ENCODE measurements at regions not wholly inside any gene's neighbourhood (a gene's known extent, or its start where the extent isn't known, plus 50 kb on each side); places are given as distances from the start of the nearest gene placed in this dataset.

GRCh38 chr2:235204948-235205347, 253.1 kb downstream of the SH3BP4 start:
- no peak overlapping the region for H3K27ac ChIP-seq
- TF ChIP-seq CTCF (conservative IDR thresholded peaks at IDR 0.05) (no peak), ZFX (IDR thresholded peaks at IDR 0.05) (no peak)

GRCh38 chr2:235206399-235206798, 254.6 kb downstream of the SH3BP4 start:
- TF ChIP-seq CTCF (conservative IDR thresholded peaks at IDR 0.05) = no peak
- no peak for TF ChIP-seq ZFX (IDR thresholded peaks at IDR 0.05)

DNA sequence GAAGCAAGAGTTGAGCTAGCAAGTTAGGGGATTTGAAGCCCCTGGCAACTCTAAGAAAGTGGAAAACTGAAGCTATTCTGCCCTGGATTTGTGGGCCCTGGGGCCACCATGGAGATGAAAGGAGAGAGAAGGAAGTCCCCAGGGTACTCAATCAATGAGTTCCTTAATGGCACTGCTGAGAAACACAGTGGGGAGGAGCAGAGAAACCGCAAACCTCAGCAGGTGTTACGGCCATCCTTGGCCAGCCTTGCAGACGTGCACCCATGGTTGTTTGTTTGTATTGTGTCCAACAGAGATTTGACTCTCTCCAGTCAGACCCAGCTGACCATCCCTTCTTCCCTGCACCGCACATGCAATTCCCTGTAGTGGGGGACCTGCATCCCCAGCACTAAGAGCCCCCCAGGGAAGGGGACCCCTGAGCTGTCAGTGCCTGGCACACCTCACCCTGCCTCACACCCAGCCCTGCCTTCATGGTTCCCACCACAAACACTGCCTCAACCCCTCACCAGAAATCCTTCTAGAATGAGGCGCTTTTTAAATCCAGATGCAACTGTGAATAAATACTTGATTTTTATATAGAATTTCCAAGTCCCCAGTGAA, 255.3 kb downstream of the SH3BP4 start:
- no peak overlapping the region for H3K27ac ChIP-seq
- TF ChIP-seq CTCF (conservative IDR thresholded peaks at IDR 0.05) (no peak), ZFX (IDR thresholded peaks at IDR 0.05) (no peak)

More at GRCh38 chr2:235206399-235206798, 254.6 kb downstream of the SH3BP4 start:
- no peak overlapping the region for H3K27ac ChIP-seq

- TF ChIP-seq ZFX (IDR thresholded peaks at IDR 0.05) (no peak), CTCF (conservative IDR thresholded peaks at IDR 0.05) (no peak)
- no peak overlapping the region for H3K27ac ChIP-seq
Observed at GRCh38 chr2:235211056-235211455, 259.2 kb downstream of the SH3BP4 start.

DNA sequence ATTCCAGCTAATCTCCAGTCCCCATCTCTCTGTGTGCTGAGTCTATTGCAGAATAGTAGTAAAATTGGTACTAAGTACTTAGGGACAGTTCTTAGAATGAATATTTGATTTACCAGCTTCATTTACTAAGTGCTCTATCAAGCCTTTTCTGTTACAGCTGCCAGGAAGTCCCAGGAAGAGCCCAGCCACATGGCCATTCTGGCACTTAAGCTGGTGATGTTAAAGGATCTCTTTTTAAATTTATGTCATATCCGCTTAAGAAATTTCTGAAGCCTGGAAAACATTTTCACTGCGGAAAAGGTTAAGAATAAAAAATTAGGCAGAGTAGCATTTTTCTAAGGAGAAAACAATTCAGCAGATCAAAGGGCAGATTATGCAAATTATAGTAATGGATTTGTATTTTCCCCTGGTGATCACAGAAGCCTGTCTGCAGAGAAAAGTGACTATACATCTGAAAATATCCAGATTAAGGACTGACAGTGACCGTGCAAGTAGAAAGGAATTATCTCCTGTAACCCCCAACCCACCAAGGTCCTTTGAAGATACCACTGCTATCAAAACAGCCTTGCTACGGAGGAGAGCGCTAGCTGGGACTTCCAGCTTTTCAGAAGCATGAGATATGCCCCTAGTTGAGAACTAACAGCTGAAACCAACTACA, 260.8 kb downstream of the SH3BP4 start:
- no peak overlapping the region for H3K27ac ChIP-seq
- no peak for TF ChIP-seq CTCF (conservative IDR thresholded peaks at IDR 0.05)
- TF ChIP-seq ZFX (IDR thresholded peaks at IDR 0.05) = no peak

- no peak for TF ChIP-seq ZFX (IDR thresholded peaks at IDR 0.05)
- no peak for TF ChIP-seq CTCF (conservative IDR thresholded peaks at IDR 0.05)
Observed at GRCh38 chr2:235215248-235215647, 263.4 kb downstream of the SH3BP4 start.

DNA sequence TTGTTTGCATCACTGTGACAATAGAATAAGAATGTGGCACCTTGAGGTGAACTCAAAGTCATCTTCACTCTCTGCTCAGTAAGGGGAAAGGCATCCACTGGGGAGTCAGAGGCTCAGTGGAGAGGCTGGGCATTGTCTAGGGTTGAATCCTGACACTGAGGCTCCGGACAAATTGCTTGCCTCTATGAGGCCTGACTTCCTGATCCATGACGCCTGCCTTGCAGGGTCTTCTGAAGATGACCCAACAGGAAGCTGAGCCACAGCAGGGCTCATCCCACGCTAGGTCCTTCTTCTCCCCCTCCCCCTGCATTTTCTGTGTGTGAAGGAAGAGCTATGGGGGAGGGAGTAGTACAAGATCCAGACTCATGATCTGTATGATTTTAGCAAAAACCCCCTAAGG, 265.1 kb downstream of the SH3BP4 start:
- no peak overlapping the region for H3K27ac ChIP-seq
- TF ChIP-seq CTCF (conservative IDR thresholded peaks at IDR 0.05) (no peak), ZFX (IDR thresholded peaks at IDR 0.05) (no peak)

More at GRCh38 chr2:235215248-235215647, 263.4 kb downstream of the SH3BP4 start:
- H3K27ac ChIP-seq = no peak overlapping the region
